ENCODE measurements at regions not wholly inside any gene's neighbourhood (a gene's known extent, or its start where the extent isn't known, plus 50 kb on each side); places are given as distances from the start of the nearest gene placed in this dataset.
A peak's percentile ranks its signal among the peaks of the same experiment; 100 is the strongest.

DNA sequence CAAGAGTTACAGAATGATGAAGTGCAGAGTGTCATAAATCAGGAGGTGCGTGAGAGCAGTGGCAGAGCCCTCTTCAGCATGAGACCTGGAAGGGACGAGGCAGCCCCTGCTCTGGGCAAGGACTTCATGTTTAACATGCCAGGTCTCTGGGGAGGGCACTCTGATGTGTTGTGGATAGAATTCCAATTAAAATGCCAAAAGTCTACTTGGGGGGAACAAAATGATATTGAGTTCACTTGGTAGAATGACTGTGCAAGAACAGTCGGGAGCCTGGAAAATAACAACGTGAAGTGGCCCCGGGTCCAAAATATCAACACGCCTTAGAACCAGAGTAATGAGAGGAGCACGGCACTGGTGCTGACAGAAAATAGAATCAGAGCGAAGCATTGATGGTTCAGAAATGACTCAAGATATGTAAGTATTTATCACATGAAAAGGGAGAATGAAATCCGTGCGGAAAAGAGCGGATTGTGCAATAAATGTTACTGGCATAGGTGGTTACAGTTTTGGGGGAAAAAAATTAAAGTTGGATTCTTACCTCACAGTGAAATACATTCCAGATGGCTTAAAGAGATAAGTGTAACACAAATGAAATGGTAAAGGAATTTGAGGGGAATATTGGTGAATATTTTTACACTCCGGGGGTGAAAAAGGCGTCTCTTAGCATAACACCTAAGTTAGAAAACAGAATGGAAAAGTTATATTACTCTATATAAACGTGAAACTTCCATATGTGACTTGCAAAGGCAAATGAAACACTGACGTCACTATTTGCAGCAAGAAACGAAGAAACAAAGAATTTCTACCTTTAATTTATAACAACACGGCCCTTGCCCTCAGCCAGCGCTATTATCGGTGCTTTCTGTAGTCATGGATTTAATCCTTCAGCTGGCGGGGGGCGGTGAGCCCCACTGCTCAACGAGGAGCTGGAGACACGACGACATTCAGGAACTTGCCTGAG, 159.4 kb upstream of the TWIST2 start:
- no peak for TF ChIP-seq CTCF (IDR thresholded peaks at IDR 0.05)
- peak in 1 of 3 donors; percentile 49 for TF ChIP-seq POLR2AphosphoS5 (IDR thresholded peaks at IDR 0.05)

All from suprapubic skin (tissue), 3 donors.